CD4-positive, alpha-beta T cell treated with Interleukin-4 for 1 hour (primary cell): ENCODE measurements at regions not wholly inside any gene's neighbourhood (a gene's known extent, or its start where the extent isn't known, plus 50 kb on each side); places are given as distances from the start of the nearest gene placed in this dataset.
"Not testable (repeated sequence)": the region's sequence is repeated elsewhere in the genome, so short reads cannot be mapped to it uniquely, and the experiment has no call there.

Experiments used
- DNase-seq, 2 donors: peaks; one replicate each; pipeline ENCODE4 v3.0.0-alpha.2; 2020 to 2022

DNA sequence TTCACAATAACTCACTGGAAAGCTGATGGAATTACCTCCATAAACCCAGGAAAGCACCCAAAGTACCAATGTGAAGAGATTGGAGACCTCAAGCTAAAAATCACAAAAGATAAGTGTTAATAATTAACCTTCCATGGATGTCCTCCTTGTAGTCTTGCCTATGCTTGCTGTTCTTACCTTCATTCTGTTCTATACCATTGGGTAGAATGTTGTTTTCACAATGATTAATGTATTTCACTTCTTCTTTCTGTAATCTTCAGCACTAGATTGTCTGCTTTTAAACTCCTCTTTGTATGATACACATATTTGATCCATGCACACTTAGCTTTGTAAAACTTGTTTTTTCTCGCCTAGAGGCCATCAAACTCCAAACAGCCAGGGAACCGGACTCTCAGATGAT lies 570.3 kb downstream of the RAPGEF2 start:
- DNase-seq = no peak

DNA sequence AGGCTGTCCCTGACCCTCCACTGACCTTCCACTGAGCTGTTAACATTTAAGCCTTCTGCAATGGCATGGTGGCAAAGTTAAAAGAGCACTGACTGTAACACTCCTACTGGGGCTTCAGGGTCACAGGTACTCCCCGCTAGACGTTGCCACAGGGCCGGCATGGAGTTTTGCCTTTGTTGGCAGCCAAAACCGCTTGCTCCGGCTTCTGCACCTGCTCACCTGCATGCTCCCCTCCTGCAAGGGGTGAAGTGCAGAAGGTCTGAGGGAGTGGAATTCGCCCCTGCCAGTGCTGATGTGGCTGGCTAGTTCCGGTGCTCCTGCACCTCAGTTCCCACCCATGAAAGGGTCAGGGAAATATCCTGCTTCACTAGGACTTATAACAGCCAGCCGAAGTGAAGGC lies 571.4 kb downstream of the RAPGEF2 start:
- DNase-seq = no peak

DNA sequence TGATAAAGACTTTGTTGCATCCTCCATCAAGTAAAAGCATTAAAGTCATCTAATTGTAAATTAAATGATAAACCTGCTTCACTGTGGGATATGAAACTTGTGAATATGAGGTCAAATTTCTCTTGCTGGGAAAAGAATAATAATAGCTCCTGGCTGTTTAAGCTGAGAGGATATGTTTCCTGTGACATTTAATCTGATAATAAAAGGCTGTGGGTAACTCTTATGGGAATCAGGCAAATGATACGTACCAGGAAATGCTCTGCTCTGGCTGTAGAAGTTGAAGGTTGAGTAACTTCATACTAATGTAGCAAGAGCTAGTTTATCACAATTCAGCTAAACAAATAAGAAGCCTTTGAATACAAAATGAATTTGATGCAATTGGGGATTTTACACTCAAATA lies 574.6 kb downstream of the RAPGEF2 start:
- no peak for DNase-seq

DNA sequence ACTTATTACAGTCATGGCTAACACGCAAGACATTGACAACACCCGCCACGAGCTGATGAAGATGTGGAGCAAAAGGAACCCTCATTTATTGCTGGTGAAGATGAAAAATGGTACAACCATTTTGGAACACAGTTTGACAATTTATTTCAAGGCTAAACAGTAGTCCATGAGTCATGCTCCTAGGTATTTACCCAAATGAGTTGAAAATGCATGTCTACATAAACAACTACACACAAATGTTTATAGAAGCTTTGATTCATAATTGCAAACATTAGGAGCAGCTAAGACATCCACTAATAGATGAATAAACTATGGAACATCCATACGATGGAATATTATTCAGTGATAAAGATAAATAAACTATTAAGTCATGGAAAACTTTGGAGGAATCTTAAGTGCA lies 580.1 kb downstream of the RAPGEF2 start:
- DNase-seq = no peak

DNA sequence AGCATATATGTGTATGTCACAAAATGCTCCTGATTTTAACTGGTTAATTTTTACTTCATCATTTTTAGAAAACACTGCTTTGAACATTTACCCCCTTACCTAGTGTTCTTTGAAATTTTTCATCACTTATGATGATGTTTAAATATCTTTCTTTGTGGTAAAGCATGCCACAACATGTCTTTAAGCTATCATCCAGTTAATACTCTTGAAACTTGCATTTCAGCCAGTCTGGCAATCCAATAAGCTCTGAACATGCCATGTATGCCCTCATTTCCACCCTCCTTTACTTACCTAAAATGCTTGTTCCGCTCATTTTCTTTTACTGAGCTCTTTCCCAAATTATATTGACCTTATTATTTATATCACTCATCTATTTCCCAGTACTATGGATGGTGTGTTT lies 581.2 kb downstream of the RAPGEF2 start:
- DNase-seq = no peak

DNA sequence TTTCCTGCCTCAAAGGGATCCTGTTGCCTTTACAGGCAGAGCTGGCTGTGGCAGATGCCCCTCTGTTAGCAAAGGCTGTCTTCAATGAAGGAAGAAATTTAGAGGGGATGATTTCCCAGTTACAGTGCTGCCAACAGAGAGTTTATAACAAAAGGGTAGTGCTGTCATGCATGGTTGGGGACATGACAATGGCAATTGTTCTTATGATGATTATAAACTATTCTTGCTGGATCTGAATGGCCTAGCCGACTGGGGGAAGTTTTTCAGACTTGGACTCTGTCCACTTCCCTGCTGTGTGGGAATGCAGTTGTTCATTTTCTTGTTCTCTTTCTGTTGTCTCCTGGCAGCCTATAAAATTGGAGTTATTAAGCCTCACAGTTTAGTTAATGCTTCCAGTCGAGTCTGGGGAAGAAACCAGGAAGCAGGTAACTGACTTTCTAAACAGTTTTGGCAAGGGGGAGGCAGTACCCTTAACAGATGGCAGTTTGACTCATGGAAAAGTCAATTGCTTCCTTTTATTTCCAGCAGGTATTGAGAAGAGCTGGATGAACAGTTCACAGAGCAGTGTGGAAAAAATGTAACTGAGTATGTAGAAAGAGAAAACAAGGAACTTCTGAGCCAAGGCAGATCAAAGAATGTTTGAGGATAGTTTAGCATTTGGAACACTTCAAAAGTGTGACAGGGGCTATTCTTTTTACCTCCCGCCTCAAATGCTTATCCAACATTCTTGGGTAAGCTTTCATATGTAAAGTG lies 582.6 kb downstream of the RAPGEF2 start:
- DNase-seq = no peak

DNA sequence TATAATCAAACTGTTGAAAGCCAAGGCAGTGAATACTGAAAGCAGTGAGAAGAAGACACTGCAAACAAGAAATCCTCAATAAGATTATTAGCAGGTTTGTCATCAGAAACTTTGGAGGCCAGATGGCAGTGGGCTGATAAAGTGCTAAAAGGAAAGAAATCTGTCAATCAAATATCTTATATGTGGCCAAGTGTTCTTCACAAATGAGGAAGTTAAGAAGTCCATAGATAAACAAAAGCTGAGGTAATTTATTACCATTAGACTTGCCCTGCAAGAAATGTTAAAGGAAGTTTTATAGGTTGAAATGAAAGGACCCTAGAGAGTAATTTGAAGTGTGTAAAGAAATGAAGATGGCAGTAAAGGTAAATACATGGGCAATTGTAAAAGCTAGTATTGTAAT lies 586.6 kb downstream of the RAPGEF2 start:
- DNase-seq = no peak

DNA sequence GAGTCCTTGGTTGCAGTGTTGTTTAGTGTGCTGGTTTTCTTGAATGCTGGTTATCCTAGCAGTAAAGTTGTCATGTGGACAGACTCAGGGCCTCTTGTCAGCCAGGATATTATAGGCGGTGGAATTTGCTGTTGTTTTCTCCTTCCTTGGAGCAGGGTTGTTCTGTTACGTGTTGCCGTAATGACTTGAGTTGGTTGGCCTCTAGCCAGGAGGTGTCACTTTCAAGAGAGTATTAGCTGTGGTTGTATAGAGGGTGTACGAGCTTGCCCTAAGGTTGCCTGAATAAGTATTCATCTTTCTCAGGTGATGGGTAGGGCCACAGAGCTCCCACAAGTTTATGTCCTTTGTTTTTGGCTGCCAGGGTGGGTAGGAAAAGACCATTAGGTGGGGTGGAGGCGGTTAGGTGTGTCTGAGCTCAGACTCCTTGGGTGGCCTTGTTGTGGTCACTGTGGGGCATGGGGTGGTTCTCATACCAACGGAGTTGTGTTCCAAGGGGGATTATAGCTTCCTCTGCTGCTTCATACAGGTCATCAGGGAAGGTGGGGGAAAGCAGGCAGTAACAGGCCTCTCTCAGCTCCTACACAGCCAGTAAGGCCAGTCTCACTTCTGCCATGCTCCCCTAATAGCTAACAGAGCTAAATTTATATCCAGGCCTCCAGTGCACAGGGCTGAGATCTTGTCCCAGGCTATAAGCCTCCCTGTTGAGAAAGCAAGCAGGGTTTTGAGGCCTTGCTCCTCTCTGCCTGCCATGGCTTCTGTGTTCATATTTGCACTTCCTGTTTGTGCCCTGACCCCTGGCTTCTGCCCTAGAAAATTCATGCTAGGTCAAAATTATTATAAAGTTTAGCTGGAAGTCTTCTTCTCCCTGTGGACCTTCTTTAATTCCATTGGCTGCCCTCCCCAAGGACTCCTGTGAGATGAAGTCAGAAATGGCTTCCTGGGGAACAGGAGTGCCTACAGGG lies 594.7 kb downstream of the RAPGEF2 start:
- DNase-seq = no peak

DNA sequence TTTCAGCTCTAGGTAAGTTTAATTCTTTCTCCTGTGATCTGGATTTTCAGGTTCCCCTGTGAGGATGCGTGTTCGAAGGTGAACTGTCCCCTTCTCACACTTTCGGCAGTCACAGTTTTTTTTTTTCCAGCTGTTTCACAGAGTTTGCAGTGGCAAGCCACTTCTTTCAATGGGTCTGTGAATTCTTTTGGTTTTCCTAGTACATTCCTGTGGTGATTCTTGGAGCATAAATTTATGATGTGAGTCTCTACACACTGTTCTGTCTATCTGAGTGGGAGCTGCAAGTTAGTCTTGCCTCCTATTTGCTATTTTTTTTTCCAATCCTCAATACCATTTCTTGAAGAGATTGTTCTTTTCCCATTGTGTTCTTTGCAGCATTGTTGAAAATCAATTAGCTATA lies 595.5 kb downstream of the RAPGEF2 start:
- no peak for DNase-seq

DNA sequence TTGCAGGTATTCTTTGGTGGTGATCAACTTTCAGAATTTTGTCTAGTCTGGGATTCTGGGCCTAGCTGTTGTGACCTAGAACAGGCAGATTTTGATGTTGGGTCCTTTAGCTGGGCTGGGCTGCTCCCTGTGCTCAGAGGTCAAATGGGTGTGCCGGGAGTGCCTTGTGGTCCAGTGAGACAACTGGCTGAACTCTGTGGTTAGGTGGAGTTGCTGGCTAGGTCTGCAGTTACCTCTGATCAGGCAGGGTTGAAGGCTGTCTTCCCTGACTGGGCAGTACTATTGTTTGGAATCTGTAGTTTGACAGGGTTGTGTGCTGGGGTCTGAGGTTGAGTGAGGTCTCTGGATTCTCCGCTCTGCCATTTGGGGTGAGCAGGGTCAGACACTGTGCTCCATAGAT lies 599.3 kb downstream of the RAPGEF2 start:
- DNase-seq = no peak

DNA sequence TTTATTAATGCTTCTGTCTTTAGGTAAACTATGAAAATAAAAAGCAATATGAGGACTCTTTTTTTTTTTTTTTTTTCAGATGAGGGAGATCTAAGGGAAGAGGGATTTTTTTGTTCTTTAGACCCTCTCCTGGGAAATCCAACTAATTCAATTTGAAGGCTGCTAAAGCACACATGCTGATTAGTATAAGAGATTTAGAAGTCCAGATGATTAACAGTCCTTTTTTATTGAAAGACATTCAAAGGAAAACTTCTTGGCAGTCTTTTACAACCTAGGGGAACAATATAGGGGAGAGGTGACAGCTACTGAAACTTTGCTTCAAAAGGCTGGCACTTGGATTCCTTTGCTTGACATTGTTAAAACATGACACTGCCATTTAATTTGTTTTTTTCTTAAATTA lies 602.5 kb downstream of the RAPGEF2 start:
- DNase-seq = no peak

DNA sequence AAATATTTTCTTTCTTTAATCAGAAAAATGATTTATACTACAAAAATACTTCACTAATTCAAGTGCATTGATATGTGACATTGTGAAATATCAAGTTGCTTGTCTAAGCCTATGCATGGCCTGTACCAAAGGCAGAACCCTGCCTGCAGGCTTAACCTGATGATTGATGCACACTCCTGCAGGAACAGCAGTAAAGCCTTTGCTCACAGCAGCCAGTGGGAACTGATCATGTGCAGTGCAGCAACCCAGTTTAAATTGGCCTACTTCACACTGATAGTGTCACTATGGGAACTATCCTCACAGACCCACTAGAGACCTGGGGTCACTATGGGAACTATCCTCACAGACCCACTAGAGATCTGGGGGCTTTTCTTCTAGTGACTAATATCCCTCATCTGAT lies 603.8 kb downstream of the RAPGEF2 start:
- DNase-seq = no peak

DNA sequence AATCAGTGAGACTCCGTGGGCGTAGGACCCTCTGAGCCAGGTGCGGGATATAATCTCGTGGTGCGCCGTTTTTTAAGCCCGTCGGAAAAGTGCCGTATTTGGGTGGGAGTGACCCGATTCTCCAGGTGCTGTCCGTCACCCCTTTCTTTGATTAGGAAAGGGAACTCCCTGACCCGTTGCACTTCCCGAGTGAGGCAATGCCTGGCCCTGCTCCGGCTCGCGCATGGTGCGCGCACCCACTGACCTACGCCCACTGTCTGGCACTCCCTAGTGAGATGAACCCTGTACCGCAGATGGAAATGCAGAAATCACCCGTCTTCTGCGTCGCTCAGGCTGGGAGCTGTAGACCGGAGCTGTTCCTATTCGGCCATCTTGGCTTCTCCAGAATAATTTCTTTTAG lies 612.3 kb downstream of the RAPGEF2 start:
- not testable (repeated sequence) for DNase-seq

DNA sequence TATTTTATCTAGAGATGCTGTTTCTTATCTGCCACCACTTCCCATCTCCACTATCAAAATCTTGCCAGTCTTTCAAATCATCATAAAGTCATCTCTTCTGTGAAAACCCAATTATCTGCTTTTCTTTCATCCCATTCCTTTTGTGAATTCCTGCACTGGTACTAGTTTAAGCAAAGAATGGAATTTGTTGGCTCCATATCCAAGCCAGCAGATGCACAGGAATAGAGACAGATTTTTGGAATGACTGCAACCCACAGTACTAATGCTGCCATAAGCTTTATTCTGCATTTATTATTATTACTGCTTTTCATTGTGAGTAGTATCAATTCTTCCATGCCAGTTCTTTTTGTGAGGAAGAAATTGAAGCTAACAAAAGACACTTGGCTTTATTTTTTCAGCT lies 616.7 kb downstream of the RAPGEF2 start:
- DNase-seq = no peak

DNA sequence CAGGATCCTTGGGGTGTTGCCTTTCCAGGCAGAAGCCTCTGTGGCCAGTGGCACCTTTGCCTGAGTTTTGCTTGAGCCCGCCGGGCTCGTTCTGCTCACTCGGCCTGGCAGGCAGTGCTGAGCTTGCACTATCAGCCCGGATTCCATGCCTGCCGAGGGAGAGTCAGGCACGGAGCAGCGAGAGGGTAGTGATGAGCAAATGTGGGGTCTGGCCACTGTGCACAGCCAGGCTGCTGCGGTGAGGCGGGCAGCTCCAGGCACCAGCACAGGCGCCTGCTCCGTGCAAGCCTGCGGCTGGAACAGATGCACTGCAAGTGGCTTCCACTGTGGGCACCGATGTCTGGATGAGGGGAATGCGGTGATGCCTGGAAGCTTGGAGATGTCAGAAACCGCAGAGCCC lies 619.2 kb downstream of the RAPGEF2 start:
- DNase-seq = no peak

DNA sequence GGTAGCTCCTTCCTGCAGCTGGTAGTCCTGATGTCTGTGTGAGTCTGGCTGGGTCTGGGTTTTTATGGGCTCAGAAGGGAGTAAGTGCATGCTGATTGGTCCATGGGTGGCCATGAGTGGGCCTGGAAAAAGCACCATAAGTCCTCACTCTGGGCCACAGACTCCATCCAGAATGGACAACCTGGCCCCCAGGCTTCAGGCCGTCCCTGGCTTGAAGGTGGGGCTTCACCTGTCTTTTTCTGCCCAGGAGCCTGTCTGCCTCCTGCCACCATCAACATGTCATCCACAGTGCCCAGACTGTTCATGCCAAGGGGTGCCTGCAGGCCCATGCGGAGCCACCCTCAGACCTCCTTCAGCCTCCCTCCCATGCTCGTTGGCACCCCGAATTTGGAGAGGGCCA lies 620.0 kb downstream of the RAPGEF2 start:
- no peak for DNase-seq

DNA sequence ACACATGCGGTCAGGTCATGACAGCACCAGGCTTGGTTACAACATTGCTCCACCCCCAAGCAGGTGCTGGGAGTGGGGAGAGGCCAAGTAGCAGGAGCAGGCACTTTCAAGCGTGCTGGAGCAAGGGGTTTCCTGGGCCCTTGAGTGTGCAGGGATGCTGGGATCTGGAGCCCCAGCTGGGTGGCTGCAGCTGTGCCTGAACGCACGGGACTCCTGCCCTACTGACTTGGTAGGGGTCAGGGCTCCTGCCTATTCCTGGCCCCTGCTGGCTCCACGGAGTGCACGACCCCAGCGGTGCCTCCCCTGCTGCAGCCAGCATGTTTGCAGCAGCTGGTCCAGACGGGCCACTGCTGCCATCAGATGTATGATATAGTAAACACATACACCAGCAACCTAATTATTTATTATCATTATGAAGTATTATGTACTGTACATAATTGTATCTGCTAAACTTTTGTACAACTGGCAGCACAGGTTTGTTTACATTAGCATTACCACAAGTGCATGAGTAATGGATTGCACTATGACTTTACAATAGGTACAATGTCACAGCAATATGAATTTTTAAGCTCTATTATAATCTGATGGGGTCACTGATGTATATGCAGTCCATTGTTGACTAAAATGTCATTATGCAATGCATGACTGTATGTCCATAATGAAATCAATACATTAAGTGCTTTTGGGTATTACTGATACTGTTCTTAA lies 620.6 kb downstream of the RAPGEF2 start:
- no peak for DNase-seq

DNA sequence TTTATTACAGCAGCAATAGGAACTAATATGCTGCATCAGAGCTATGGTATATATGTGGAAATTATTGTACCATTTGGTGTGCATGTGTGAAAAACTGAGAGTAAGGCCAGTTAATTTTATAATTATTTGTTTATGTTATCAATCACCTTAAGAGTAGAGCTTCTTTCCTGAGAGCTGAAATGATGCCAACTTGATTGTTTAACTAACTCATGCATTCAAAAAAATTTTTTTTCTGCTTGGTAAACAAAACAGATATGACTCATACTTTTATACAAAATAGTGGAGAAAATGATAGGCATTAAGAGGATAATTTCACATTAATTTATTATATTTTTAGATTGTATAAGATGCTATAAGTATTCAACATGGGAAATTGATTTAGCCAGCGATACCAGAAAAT lies 622.7 kb downstream of the RAPGEF2 start:
- no peak for DNase-seq

DNA sequence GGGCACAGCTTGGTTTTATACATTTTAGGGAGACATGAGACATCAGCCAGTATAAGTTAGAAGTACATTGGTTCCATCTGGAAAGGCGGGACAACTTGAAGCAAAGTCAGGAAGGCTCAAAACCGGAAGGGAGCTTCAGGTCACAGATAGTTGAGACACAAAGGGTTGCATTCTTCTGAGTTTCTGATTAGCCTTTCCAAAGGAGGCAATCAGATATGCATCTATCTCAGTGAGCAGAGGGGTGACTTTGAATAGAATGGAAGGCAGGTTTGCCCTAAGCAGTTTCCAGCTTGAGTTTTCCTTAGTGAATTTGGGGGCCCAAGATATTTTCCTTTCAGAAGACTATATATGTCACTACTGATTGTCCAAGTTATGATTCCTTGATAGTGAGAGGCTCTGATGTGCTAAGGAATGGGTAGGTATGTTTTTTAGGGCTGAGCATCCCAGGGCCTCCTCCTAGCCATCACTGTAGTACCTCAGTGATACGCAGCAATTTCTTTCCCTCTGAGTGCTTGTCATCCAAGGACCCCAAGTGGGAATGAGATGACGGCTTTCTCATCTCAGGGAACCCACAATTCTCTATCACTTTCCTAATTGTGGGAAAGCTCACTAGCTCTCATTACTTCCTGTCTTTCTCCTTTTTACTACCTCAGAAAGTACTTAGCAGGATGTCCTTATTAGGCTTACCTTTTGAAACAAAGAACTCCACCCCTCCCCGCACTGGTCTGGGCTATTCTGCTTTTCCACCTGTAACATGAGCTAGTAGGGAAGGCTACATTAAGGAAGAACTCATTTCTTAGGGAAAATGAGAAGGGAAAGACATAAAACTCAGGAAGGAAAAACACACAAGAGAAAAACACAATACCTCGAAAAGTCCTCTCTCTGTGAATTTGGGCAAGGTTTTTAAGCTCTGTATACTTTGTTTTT lies 632.7 kb downstream of the RAPGEF2 start:
- no peak for DNase-seq

DNA sequence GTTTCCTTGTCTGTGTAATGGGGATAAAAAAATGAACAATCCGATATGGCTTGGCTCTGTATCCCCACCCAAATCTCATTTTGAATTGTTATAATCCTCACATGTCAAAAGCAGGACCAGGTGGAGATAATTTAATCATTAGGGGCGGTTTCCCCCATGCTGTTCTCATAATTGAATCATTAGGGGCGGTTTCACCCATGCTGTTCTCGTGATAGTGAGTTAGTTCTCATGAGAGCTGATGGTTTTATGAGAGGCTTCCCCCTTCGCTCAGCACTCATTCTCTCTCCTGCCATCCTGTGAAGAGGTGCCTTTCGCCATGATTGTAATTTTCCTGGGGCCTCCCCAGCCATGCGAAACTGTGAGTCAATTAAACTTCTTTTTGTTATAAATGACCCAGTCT lies 633.5 kb downstream of the RAPGEF2 start:
- DNase-seq = no peak

DNA sequence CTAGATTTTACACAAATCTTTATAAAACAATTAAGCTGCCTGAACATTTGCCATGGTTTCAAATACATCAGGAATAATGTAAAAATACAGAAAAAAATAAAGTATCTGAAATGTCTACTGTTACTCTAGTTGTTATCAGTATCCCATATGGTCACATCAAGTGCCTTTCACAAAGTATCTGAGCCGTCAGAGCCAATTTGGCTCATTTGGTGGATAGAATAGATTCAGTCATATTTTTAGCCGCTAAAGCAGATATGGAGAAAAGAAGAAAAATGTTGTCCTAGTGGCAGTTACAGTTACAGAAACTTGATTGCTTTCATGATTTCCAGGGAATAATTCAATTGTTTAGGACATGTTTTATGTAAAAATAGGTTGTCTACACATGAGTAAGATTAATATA lies 641.1 kb downstream of the RAPGEF2 start:
- DNase-seq = no peak

DNA sequence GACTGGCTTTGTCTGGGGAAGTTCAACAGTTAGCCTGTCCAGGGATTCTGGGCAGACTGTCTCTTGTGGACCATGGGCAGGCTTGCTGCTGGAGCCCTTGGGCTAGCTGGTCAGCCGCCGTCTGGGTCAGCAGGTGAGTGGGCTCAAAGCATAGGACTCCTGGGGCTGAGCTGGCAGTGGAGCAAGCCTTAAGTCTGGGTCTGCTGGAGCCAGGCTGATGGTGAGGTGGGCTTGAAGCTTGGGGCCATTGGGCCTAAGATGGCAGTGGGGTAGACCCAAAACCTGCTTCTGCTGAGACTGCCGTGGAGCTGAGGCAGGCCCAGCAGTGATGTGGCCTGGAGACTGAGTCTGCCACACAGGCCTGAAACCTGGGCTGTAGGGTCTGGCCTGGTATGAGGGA lies 645.1 kb downstream of the RAPGEF2 start:
- no peak for DNase-seq
